ENCODE measurements at regions not wholly inside any gene's neighbourhood (a gene's known extent, or its start where the extent isn't known, plus 50 kb on each side); places are given as distances from the start of the nearest gene placed in this dataset.

GRCh38 chr20:41960166-41960565 lies 342.0 kb upstream of the CHD6 start:
- TF ChIP-seq POLR2AphosphoS5 (IDR thresholded peaks at IDR 0.05), result no peak
- no peak for TF ChIP-seq POLR2A (IDR thresholded peaks at IDR 0.05)
- TF ChIP-seq CTCF (IDR thresholded peaks at IDR 0.05), result no peak
- no peak for TF ChIP-seq EP300 (IDR thresholded peaks at IDR 0.05; ENCODE audit: low read depth)
- in situ Hi-C loops (cut with MboI; ENCODE audit: low pct_ligation_motif_present in 1 of 4, low pct_unique_long_range_greater_than_20kb in 1 of 4, low sequenced_read_pairs in 3 of 4) (loop anchor here in 1 of 4 donors (25.0 kb wide), 1 partner anchor 1227 kb away; the partner anchor contains the start of gene PTPRT), intact Hi-C loops (cut with DNase I; ENCODE audit: low total_unique reads) (no loop called here)
- WGBS, 2 donors (ENCODE audit: low coverage in 1 of 2), result 63 to 69% methylated on average over 7 of the region's 7 CpGs
- Histone ChIP-seq H3K27ac (no peak overlapping the region), H3K27me3 (no peaks in the 10 kb centered on the region), H3K9me3 (no peaks in the 10 kb centered on the region), H3K4me3 (no peak overlapping the region), H3K36me3 (no peaks in the 10 kb centered on the region), H3K4me1 (no peaks in the 10 kb centered on the region)
- no peak for DNase-seq

GRCh38 chr20:41958391-41958790 lies 340.2 kb upstream of the CHD6 start:
- no peak for TF ChIP-seq EP300 (IDR thresholded peaks at IDR 0.05; ENCODE audit: low read depth)
- no peak for TF ChIP-seq CTCF (IDR thresholded peaks at IDR 0.05)
- no peak for TF ChIP-seq POLR2AphosphoS5 (IDR thresholded peaks at IDR 0.05)
- no peak for TF ChIP-seq POLR2A (IDR thresholded peaks at IDR 0.05)
- no peaks in the 10 kb centered on the region for H3K4me1 ChIP-seq
- DNase-seq, result no peak
- no peak overlapping the region for H3K27ac ChIP-seq
- in situ Hi-C loops (cut with MboI; ENCODE audit: low pct_ligation_motif_present in 1 of 4, low pct_unique_long_range_greater_than_20kb in 1 of 4, low sequenced_read_pairs in 3 of 4), result loop anchor here in 1 of 4 donors (25.0 kb wide), 1 partner anchor 1229 kb away; the partner anchor contains the start of gene PTPRT
- H3K4me3 ChIP-seq, result no peak overlapping the region
- no peaks in the 10 kb centered on the region for H3K27me3 ChIP-seq
- H3K9me3 ChIP-seq, result no peaks in the 10 kb centered on the region
- H3K36me3 ChIP-seq, result no peaks in the 10 kb centered on the region
- intact Hi-C loops (cut with DNase I; ENCODE audit: low total_unique reads), result no loop called here
- WGBS, 2 donors (ENCODE audit: low coverage in 1 of 2), result 43 to 75% methylated on average over 1 of the region's 1 CpG

- Histone ChIP-seq H3K27me3 (no peaks in the 10 kb centered on the region), H3K27ac (no peak overlapping the region), H3K36me3 (no peaks in the 10 kb centered on the region), H3K4me1 (no peaks in the 10 kb centered on the region), H3K9me3 (no peaks in the 10 kb centered on the region), H3K4me3 (no peak overlapping the region)
- DNase-seq, result no peak
- 44 to 62% methylated on average over 3 to 6 of the region's 6 CpGs for WGBS, 2 donors (ENCODE audit: low coverage in 1 of 2)
- in situ Hi-C loops (cut with MboI; ENCODE audit: low pct_ligation_motif_present in 1 of 4, low pct_unique_long_range_greater_than_20kb in 1 of 4, low sequenced_read_pairs in 3 of 4), result loop anchor here in 1 of 4 donors (25.0 kb wide), 1 partner anchor 1231 kb away; the partner anchor contains the start of gene PTPRT
- TF ChIP-seq CTCF (IDR thresholded peaks at IDR 0.05) (peak; percentile 14 to 41 (median 36)), POLR2AphosphoS5 (IDR thresholded peaks at IDR 0.05) (no peak)
- intact Hi-C loops (cut with DNase I; ENCODE audit: low total_unique reads), result no loop called here
These were observed 338.3 kb upstream of the CHD6 start for GRCh38 chr20:41956338-41957074.

- no peak overlapping the region for H3K4me3 ChIP-seq
- H3K27me3 ChIP-seq, result no peaks in the 10 kb centered on the region
- no peak for DNase-seq
- no peaks in the 10 kb centered on the region for H3K36me3 ChIP-seq
- in situ Hi-C loops (cut with MboI; ENCODE audit: low pct_ligation_motif_present in 1 of 4, low pct_unique_long_range_greater_than_20kb in 1 of 4, low sequenced_read_pairs in 3 of 4) (loop anchor here in 1 of 4 donors (25.0 kb wide), 1 partner anchor 1235 kb away; the partner anchor contains the start of gene PTPRT), intact Hi-C loops (cut with DNase I; ENCODE audit: low total_unique reads) (no loop called here)
- no peaks in the 10 kb centered on the region for H3K9me3 ChIP-seq
- 72 to 86% methylated on average over 3 to 5 of the region's 5 CpGs for WGBS, 2 donors (ENCODE audit: low coverage in 1 of 2)
- H3K4me1 ChIP-seq, result no peaks in the 10 kb centered on the region
- TF ChIP-seq EP300 (IDR thresholded peaks at IDR 0.05; ENCODE audit: low read depth), result no peak
- TF ChIP-seq CTCF (IDR thresholded peaks at IDR 0.05), result no peak
- no peak for TF ChIP-seq POLR2AphosphoS5 (IDR thresholded peaks at IDR 0.05)
- no peak for TF ChIP-seq POLR2A (IDR thresholded peaks at IDR 0.05)
- H3K27ac ChIP-seq, result no peak overlapping the region
These were observed 334.0 kb upstream of the CHD6 start for GRCh38 chr20:41952166-41952565.
